Activated CD8-positive, alpha-beta T cell treated with anti-CD3 and anti-CD28 coated beads for 36 hours (primary cell): ENCODE measurements at regions not wholly inside any gene's neighbourhood (a gene's known extent, or its start where the extent isn't known, plus 50 kb on each side); places are given as distances from the start of the nearest gene placed in this dataset.
"Not testable (repeated sequence)": the region's sequence is repeated elsewhere in the genome, so short reads cannot be mapped to it uniquely, and the experiment has no call there.

Experiments
- ATAC-seq: fragments of 200-7000 bp; cut with Tn5 transposase; one replicate; pipeline ENCODE4 v1.10.0; 2021; ENCODE audit warnings: mild to moderate bottlenecking, moderate library complexity
- CTCF ChIA-PET: fragments of 350-600 bp; sonication (Branson Sonifier 250); formaldehyde crosslinking; loops from one replicate; lab custom pipeline; 2021; ENCODE audit warnings: antibody characterized with exemption; lab: Charles Lee
- POLR2A ChIA-PET: fragments of 350-600 bp; sonication (Branson Sonifier 250); formaldehyde crosslinking; loops from one replicate; lab custom pipeline; 2021; ENCODE audit warnings: antibody characterized with exemption; lab: Charles Lee
- DNase-seq: peaks from one replicate; pipeline ENCODE4 v3.0.0-alpha.2; 2020
- H3K27ac Mint-ChIP-seq: one replicate; pipeline ENCODE4 v1.8.0; 2021; ENCODE audit warnings: mild to moderate bottlenecking, mixed read lengths
- H3K27me3 Mint-ChIP-seq: one replicate; pipeline ENCODE4 v1.8.0; 2021; ENCODE audit warnings: mixed read lengths
- H3K36me3 Mint-ChIP-seq: one replicate; pipeline ENCODE4 v1.8.0; 2021; ENCODE audit warnings: low read depth, mixed read lengths
- H3K4me1 Mint-ChIP-seq: one replicate; pipeline ENCODE4 v1.8.0; 2021; ENCODE audit warnings: low read depth, mixed read lengths
- H3K4me3 Mint-ChIP-seq: one replicate; pipeline ENCODE4 v1.8.0; 2021; ENCODE audit warnings: mild to moderate bottlenecking, moderate library complexity, mixed read lengths
- H3K9me3 Mint-ChIP-seq: one replicate; pipeline ENCODE4 v1.8.0; 2021; ENCODE audit warnings: mixed read lengths
- intact Hi-C: fragments of 100-400 bp; cut with micrococcal nuclease; formaldehyde crosslinking; loops from one replicate; pipeline ENCODE4 v1.10.0; 2022

- POLR2A ChIA-PET = not testable (repeated sequence)
These were observed 2888.1 kb downstream of the RPIA start for GRCh38 chr2:91579555-91579954.

GRCh38 chr2:91580043-91580442 is 2888.6 kb downstream of the RPIA start:
- H3K27ac Mint-ChIP-seq, CTCF ChIA-PET, H3K9me3 Mint-ChIP-seq: not testable (repeated sequence)

More at GRCh38 chr2:91579555-91579954, 2888.1 kb downstream of the RPIA start:
- H3K9me3 Mint-ChIP-seq, DNase-seq, H3K4me1 Mint-ChIP-seq, CTCF ChIA-PET, ATAC-seq, H3K27ac Mint-ChIP-seq, H3K36me3 Mint-ChIP-seq, intact Hi-C loops, H3K27me3 Mint-ChIP-seq, H3K4me3 Mint-ChIP-seq: not testable (repeated sequence)

GRCh38 chr2:91587098-91587497 is 2895.6 kb downstream of the RPIA start:
- CTCF ChIA-PET, DNase-seq, H3K9me3 Mint-ChIP-seq, H3K4me1 Mint-ChIP-seq, H3K36me3 Mint-ChIP-seq, intact Hi-C loops, H3K4me3 Mint-ChIP-seq, POLR2A ChIA-PET, ATAC-seq, H3K27me3 Mint-ChIP-seq, H3K27ac Mint-ChIP-seq: not testable (repeated sequence)

More at GRCh38 chr2:91580043-91580442, 2888.6 kb downstream of the RPIA start:
- H3K36me3 Mint-ChIP-seq, POLR2A ChIA-PET, intact Hi-C loops, H3K27me3 Mint-ChIP-seq, DNase-seq, H3K4me3 Mint-ChIP-seq, ATAC-seq, H3K4me1 Mint-ChIP-seq: not testable (repeated sequence)

- H3K27me3 Mint-ChIP-seq, intact Hi-C loops, H3K4me1 Mint-ChIP-seq, H3K9me3 Mint-ChIP-seq, DNase-seq, CTCF ChIA-PET, POLR2A ChIA-PET, H3K36me3 Mint-ChIP-seq, H3K4me3 Mint-ChIP-seq, H3K27ac Mint-ChIP-seq, ATAC-seq: not testable (repeated sequence)
These were observed 2896.5 kb downstream of the RPIA start for GRCh38 chr2:91587908-91588535.

GRCh38 chr2:91588782-91589223 is 2897.3 kb downstream of the RPIA start:
- H3K27me3 Mint-ChIP-seq, H3K9me3 Mint-ChIP-seq, DNase-seq, POLR2A ChIA-PET, H3K4me3 Mint-ChIP-seq, CTCF ChIA-PET, H3K36me3 Mint-ChIP-seq, intact Hi-C loops, H3K27ac Mint-ChIP-seq, ATAC-seq, H3K4me1 Mint-ChIP-seq: not testable (repeated sequence)

- CTCF ChIA-PET, ATAC-seq, POLR2A ChIA-PET, intact Hi-C loops, H3K4me1 Mint-ChIP-seq, DNase-seq, H3K9me3 Mint-ChIP-seq, H3K4me3 Mint-ChIP-seq, H3K27ac Mint-ChIP-seq, H3K27me3 Mint-ChIP-seq, H3K36me3 Mint-ChIP-seq: not testable (repeated sequence)
These were observed 2898.2 kb downstream of the RPIA start for GRCh38 chr2:91589454-91590328.

- DNase-seq, H3K27me3 Mint-ChIP-seq, ATAC-seq, H3K4me1 Mint-ChIP-seq, H3K27ac Mint-ChIP-seq, H3K36me3 Mint-ChIP-seq, H3K4me3 Mint-ChIP-seq, POLR2A ChIA-PET, CTCF ChIA-PET, H3K9me3 Mint-ChIP-seq, intact Hi-C loops: not testable (repeated sequence)
These were observed 2898.9 kb downstream of the RPIA start for GRCh38 chr2:91590381-91590780.

GRCh38 chr2:91591066-91591465 is 2899.6 kb downstream of the RPIA start:
- ATAC-seq, H3K4me3 Mint-ChIP-seq, H3K27ac Mint-ChIP-seq, H3K36me3 Mint-ChIP-seq, intact Hi-C loops, H3K9me3 Mint-ChIP-seq, POLR2A ChIA-PET, DNase-seq, H3K4me1 Mint-ChIP-seq, CTCF ChIA-PET, H3K27me3 Mint-ChIP-seq: not testable (repeated sequence)

- POLR2A ChIA-PET, H3K9me3 Mint-ChIP-seq, H3K4me3 Mint-ChIP-seq, H3K27ac Mint-ChIP-seq, DNase-seq, H3K27me3 Mint-ChIP-seq, H3K36me3 Mint-ChIP-seq, intact Hi-C loops, ATAC-seq, CTCF ChIA-PET, H3K4me1 Mint-ChIP-seq: not testable (repeated sequence)
These were observed 2906.0 kb downstream of the RPIA start for GRCh38 chr2:91597436-91597835.

- not testable (repeated sequence) for H3K36me3 Mint-ChIP-seq
These were observed 2907.0 kb downstream of the RPIA start for GRCh38 chr2:91598519-91598918.

GRCh38 chr2:91599000-91599399 is 2907.5 kb downstream of the RPIA start:
- ATAC-seq, H3K9me3 Mint-ChIP-seq, POLR2A ChIA-PET, H3K36me3 Mint-ChIP-seq, H3K4me1 Mint-ChIP-seq, intact Hi-C loops, H3K4me3 Mint-ChIP-seq, H3K27ac Mint-ChIP-seq, H3K27me3 Mint-ChIP-seq, CTCF ChIA-PET, DNase-seq: not testable (repeated sequence)

More at GRCh38 chr2:91598519-91598918, 2907.0 kb downstream of the RPIA start:
- DNase-seq, ATAC-seq, H3K4me1 Mint-ChIP-seq, intact Hi-C loops, H3K9me3 Mint-ChIP-seq, H3K27ac Mint-ChIP-seq, H3K27me3 Mint-ChIP-seq, POLR2A ChIA-PET, CTCF ChIA-PET, H3K4me3 Mint-ChIP-seq: not testable (repeated sequence)

GRCh38 chr2:91602860-91603259 is 2911.4 kb downstream of the RPIA start:
- DNase-seq, POLR2A ChIA-PET, H3K4me1 Mint-ChIP-seq, H3K27ac Mint-ChIP-seq, H3K36me3 Mint-ChIP-seq, H3K4me3 Mint-ChIP-seq, H3K27me3 Mint-ChIP-seq, intact Hi-C loops, ATAC-seq, CTCF ChIA-PET, H3K9me3 Mint-ChIP-seq: not testable (repeated sequence)
